ENCODE measurements at regions not wholly inside any gene's neighbourhood (a gene's known extent, or its start where the extent isn't known, plus 50 kb on each side); places are given as distances from the start of the nearest gene placed in this dataset.

DNA sequence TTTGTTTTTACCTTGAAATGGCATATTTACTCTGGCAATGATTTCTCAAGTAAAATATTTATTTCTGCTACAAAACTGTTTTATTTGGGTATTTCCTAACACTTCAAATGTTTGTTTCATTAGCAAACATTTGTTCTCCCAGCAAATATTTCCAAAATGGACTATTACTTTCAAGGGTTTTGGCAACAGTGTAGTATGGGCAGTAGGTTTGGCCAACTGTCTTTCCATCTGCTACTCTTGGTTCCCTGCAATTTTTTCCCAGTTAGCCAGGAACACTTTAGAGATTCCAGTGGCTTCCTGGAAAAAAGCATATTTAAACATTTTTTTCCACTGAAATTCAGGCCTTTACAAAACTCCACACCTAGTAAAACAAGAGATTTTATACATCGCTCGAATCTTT lies 466.6 kb downstream of the SLITRK6 start:
- Histone ChIP-seq H3K9ac (ENCODE audit: insufficient read depth, low read length) (no peak overlapping the region), H3K4me2 (ENCODE audit: extremely low read depth, insufficient read depth, low read length) (no peak overlapping the region), H2AFZ (ENCODE audit: low read length) (no peak overlapping the region), H3K36me3 (ENCODE audit: control insufficient read depth, insufficient read depth, low read length) (no peaks in the 10 kb centered on the region), H4K20me1 (ENCODE audit: control insufficient read depth, extremely low read depth, insufficient read depth, low read length) (no peaks in the 10 kb centered on the region), H3K4me1 (ENCODE audit: control insufficient read depth, extremely low read depth, insufficient read depth, low read length) (no peaks in the 10 kb centered on the region), H3K79me2 (ENCODE audit: control insufficient read depth, insufficient read depth, low read length) (no peaks in the 10 kb centered on the region), H3K4me3 (replicated peaks in 1 of 4; ENCODE audit: control extremely low read depth in 1 of 4, insufficient read depth in 1 of 4, low read depth in 3 of 4, low read length in 4 of 4) (no peak overlapping the region), H3K27ac (ENCODE audit: insufficient read depth, low read length) (no peak overlapping the region), H3K9me3 (ENCODE audit: control insufficient read depth, insufficient read depth, low read depth, low read length) (no peaks in the 10 kb centered on the region), H3K27me3 (ENCODE audit: control insufficient read depth, insufficient read depth, low read length) (no peaks in the 10 kb centered on the region)
- TF ChIP-seq EZH2 (IDR thresholded peaks at IDR 0.05; ENCODE audit: low read length, missing control alignments), result no peak
- TF ChIP-seq, protein P1, sequence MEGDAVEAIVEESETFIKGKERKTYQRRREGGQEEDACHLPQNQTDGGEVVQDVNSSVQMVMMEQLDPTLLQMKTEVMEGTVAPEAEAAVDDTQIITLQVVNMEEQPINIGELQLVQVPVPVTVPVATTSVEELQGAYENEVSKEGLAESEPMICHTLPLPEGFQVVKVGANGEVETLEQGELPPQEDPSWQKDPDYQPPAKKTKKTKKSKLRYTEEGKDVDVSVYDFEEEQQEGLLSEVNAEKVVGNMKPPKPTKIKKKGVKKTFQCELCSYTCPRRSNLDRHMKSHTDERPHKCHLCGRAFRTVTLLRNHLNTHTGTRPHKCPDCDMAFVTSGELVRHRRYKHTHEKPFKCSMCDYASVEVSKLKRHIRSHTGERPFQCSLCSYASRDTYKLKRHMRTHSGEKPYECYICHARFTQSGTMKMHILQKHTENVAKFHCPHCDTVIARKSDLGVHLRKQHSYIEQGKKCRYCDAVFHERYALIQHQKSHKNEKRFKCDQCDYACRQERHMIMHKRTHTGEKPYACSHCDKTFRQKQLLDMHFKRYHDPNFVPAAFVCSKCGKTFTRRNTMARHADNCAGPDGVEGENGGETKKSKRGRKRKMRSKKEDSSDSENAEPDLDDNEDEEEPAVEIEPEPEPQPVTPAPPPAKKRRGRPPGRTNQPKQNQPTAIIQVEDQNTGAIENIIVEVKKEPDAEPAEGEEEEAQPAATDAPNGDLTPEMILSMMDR (conservative IDR thresholded peaks at IDR 0.05 in 1 of 2, IDR thresholded peaks at IDR 0.05 in 1 of 2; ENCODE audit: low read depth in 1 of 2, low read length in 2 of 2), result no peak
- DNase-seq (ENCODE audit: low read depth in 2 of 2), result no peak

DNA sequence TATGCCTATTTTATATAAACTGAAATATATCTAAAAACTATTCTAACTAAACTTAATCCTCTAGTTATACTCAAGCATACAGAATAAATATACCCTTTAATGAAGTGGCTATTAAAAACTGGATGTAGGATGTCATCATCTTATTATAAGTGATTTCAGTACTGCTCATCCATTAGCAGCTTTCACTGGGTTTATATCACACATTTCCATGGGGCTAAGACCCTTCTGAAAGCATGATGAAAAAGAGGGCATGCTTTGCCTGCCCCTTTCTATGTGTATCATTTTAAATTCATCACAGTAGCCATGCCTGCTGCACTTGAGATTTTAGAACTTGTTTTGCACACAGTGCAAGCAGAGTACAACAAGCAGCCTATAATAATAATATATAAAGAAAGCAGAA lies 477.5 kb downstream of the SLITRK6 start:
- H3K4me3 ChIP-seq (replicated peaks in 1 of 4; ENCODE audit: control extremely low read depth in 1 of 4, insufficient read depth in 1 of 4, low read depth in 3 of 4, low read length in 4 of 4), result no peak overlapping the region
- no peaks in the 10 kb centered on the region for H3K27me3 ChIP-seq (ENCODE audit: control insufficient read depth, insufficient read depth, low read length)
- no peak overlapping the region for H3K9ac ChIP-seq (ENCODE audit: insufficient read depth, low read length)
- H4K20me1 ChIP-seq (ENCODE audit: control insufficient read depth, extremely low read depth, insufficient read depth, low read length), result no peaks in the 10 kb centered on the region
- H3K4me1 ChIP-seq (ENCODE audit: control insufficient read depth, extremely low read depth, insufficient read depth, low read length), result no peaks in the 10 kb centered on the region
- H3K9me3 ChIP-seq (ENCODE audit: control insufficient read depth, insufficient read depth, low read depth, low read length), result no peaks in the 10 kb centered on the region
- H2AFZ ChIP-seq (ENCODE audit: low read length), result no peak overlapping the region
- H3K36me3 ChIP-seq (ENCODE audit: control insufficient read depth, insufficient read depth, low read length), result no peaks in the 10 kb centered on the region
- DNase-seq (ENCODE audit: low read depth in 2 of 2), result no peak
- no peaks in the 10 kb centered on the region for H3K79me2 ChIP-seq (ENCODE audit: control insufficient read depth, insufficient read depth, low read length)
- no peak overlapping the region for H3K27ac ChIP-seq (ENCODE audit: insufficient read depth, low read length)
- H3K4me2 ChIP-seq (ENCODE audit: extremely low read depth, insufficient read depth, low read length), result no peak overlapping the region
- TF ChIP-seq, protein P1 (conservative IDR thresholded peaks at IDR 0.05 in 1 of 2, IDR thresholded peaks at IDR 0.05 in 1 of 2; ENCODE audit: low read depth in 1 of 2, low read length in 2 of 2), result no peak
- TF ChIP-seq EZH2 (IDR thresholded peaks at IDR 0.05; ENCODE audit: low read length, missing control alignments), result no peak

DNA sequence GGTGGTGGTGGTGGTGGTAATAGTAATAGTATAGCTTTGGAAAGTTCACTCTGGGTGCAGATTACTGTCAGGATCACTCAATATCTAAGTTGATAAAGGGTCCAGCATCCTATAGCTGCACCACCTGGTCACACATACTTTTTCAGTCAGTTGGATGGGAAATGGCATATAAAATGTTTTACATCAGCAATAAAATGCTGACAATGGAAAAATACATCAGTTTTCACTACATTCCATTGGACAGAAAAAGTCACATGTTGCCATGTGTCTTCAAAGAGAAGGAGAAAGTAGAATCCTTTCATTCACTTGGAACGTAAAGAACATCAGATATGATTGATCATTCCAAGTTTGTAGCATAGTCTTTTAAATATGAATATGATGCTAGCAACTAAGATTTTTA lies 481.4 kb downstream of the SLITRK6 start:
- TF ChIP-seq, protein P1 (conservative IDR thresholded peaks at IDR 0.05 in 1 of 2, IDR thresholded peaks at IDR 0.05 in 1 of 2; ENCODE audit: low read depth in 1 of 2, low read length in 2 of 2), result no peak
- TF ChIP-seq EZH2 (IDR thresholded peaks at IDR 0.05; ENCODE audit: low read length, missing control alignments), result no peak
- H3K9me3 ChIP-seq (ENCODE audit: control insufficient read depth, insufficient read depth, low read depth, low read length), result no peaks in the 10 kb centered on the region
- no peak overlapping the region for H3K9ac ChIP-seq (ENCODE audit: insufficient read depth, low read length)
- no peaks in the 10 kb centered on the region for H3K36me3 ChIP-seq (ENCODE audit: control insufficient read depth, insufficient read depth, low read length)
- no peaks in the 10 kb centered on the region for H3K79me2 ChIP-seq (ENCODE audit: control insufficient read depth, insufficient read depth, low read length)
- no peak overlapping the region for H3K4me2 ChIP-seq (ENCODE audit: extremely low read depth, insufficient read depth, low read length)
- no peak overlapping the region for H2AFZ ChIP-seq (ENCODE audit: low read length)
- no peaks in the 10 kb centered on the region for H4K20me1 ChIP-seq (ENCODE audit: control insufficient read depth, extremely low read depth, insufficient read depth, low read length)
- H3K4me1 ChIP-seq (ENCODE audit: control insufficient read depth, extremely low read depth, insufficient read depth, low read length), result no peaks in the 10 kb centered on the region
- no peak overlapping the region for H3K27ac ChIP-seq (ENCODE audit: insufficient read depth, low read length)
- H3K4me3 ChIP-seq (replicated peaks in 1 of 4; ENCODE audit: control extremely low read depth in 1 of 4, insufficient read depth in 1 of 4, low read depth in 3 of 4, low read length in 4 of 4), result no peak overlapping the region
- DNase-seq (ENCODE audit: low read depth in 2 of 2), result no peak
- H3K27me3 ChIP-seq (ENCODE audit: control insufficient read depth, insufficient read depth, low read length), result no peaks in the 10 kb centered on the region
